Stimulated activated CD4-positive, alpha-beta T cell treated with anti-CD3 and anti-CD28 coated beads, Interleukin-4, amount 100 ng/mL, for 48 hours (primary cell): ENCODE measurements at regions not wholly inside any gene's neighbourhood (a gene's known extent, or its start where the extent isn't known, plus 50 kb on each side); places are given as distances from the start of the nearest gene placed in this dataset.

Experiments used
- DNase-seq, 2 donors: peaks; one replicate each; pipeline ENCODE4 v3.0.0-alpha.2; 2020; ENCODE audit warnings: low read depth in 2 of 2

- no peak for DNase-seq
Measured at GRCh38 chr4:130329036-130329435, 1233.1 kb downstream of the C4orf33 start.

GRCh38 chr4:130333241-130333759, 1237.3 kb downstream of the C4orf33 start:
- no peak for DNase-seq

- DNase-seq = no peak
Measured at GRCh38 chr4:130335417-130336194, 1239.7 kb downstream of the C4orf33 start.

GRCh38 chr4:130336585-130337217, 1240.7 kb downstream of the C4orf33 start:
- no peak for DNase-seq

GRCh38 chr4:130338851-130339250, 1242.9 kb downstream of the C4orf33 start:
- DNase-seq = no peak

GRCh38 chr4:130349745-130350144, 1253.8 kb downstream of the C4orf33 start:
- DNase-seq = no peak

- no peak for DNase-seq
Measured at GRCh38 chr4:130356873-130357272, 1260.9 kb downstream of the C4orf33 start.

GRCh38 chr4:130359542-130359941, 1263.6 kb downstream of the C4orf33 start:
- no peak for DNase-seq

- DNase-seq = no peak
Measured at GRCh38 chr4:130361616-130362015, 1265.7 kb downstream of the C4orf33 start.

GRCh38 chr4:130368668-130369067, 1272.7 kb downstream of the C4orf33 start:
- DNase-seq = no peak

GRCh38 chr4:130393231-130393630, 1297.3 kb downstream of the C4orf33 start:
- no peak for DNase-seq

- no peak for DNase-seq
Measured at GRCh38 chr4:130393642-130394041, 1297.7 kb downstream of the C4orf33 start.

GRCh38 chr4:130395871-130396270, 1299.9 kb downstream of the C4orf33 start:
- no peak for DNase-seq

- DNase-seq = no peak
Measured at GRCh38 chr4:130403221-130403620, 1307.3 kb downstream of the C4orf33 start.

GRCh38 chr4:130416228-130416627, 1320.3 kb downstream of the C4orf33 start:
- no peak for DNase-seq

GRCh38 chr4:130419211-130419975, 1323.4 kb downstream of the C4orf33 start:
- no peak for DNase-seq

- no peak for DNase-seq
Measured at GRCh38 chr4:130422261-130422660, 1326.3 kb downstream of the C4orf33 start.

- DNase-seq = no peak
Measured at GRCh38 chr4:130424211-130424610, 1328.3 kb downstream of the C4orf33 start.

GRCh38 chr4:130432289-130432688, 1336.3 kb downstream of the C4orf33 start:
- DNase-seq = no peak

GRCh38 chr4:130449741-130450140, 1353.8 kb downstream of the C4orf33 start:
- DNase-seq = no peak

- DNase-seq = no peak
Measured at GRCh38 chr4:130468340-130468739, 1372.4 kb downstream of the C4orf33 start.

- DNase-seq = no peak
Measured at GRCh38 chr4:130478406-130478805, 1382.5 kb downstream of the C4orf33 start.
